Esophagus squamous epithelium (tissue), 5 donors: ENCODE measurements at regions not wholly inside any gene's neighbourhood (a gene's known extent, or its start where the extent isn't known, plus 50 kb on each side); places are given as distances from the start of the nearest gene placed in this dataset.

Experiments used
- DNase-seq: peaks from one replicate; lab custom pipeline; 2025; lab: John Stamatoyannopoulos, UW
- H3K27ac ChIP-seq, 4 donors: fragments of 200-600 bp; sonication (generic); one replicate each; pipeline ENCODE4 v1.5.1; 2016 to 2019; ENCODE audit warnings: mild to moderate bottlenecking in 1 of 4
- H3K27me3 ChIP-seq, 4 donors: fragments of 200-600 bp; sonication (generic); 1 replicate in 3 of 4; 2 replicates in 1 of 4; pipeline versions ENCODE4 v1.5.1 to v1.6.0; 2017 to 2021; ENCODE audit warnings: antibody characterized with exemption in 1 of 4
- H3K36me3 ChIP-seq, 3 donors: fragments of 200-600 bp; sonication (generic); one replicate each; pipeline ENCODE4 v1.5.1; 2016 to 2019
- H3K4me1 ChIP-seq, 3 donors: fragments of 200-600 bp; sonication (generic); one replicate each; pipeline ENCODE4 v1.5.1; 2017 to 2019
- H3K4me3 ChIP-seq, 4 donors: fragments of 200-600 bp; sonication (generic); 1 replicate in 3 of 4; 2 replicates in 1 of 4; pipeline ENCODE4 v1.5.1; 2016 to 2019; ENCODE audit warnings: mild to moderate bottlenecking in 2 of 4, moderate library complexity in 1 of 4
- H3K9me3 ChIP-seq, 3 donors: fragments of 200-600 bp; sonication (generic); one replicate each; pipeline ENCODE4 v1.5.1; 2016 to 2019
- CTCF ChIP-seq, 6 experiments: fragments of 450-650 bp in 4 of 6; fragments of 200-600 bp in 2 of 6; sonication (generic) in 2 of 6; IDR thresholded peaks; one replicate each; pipeline ENCODE4 v1.5.1; 2016 to 2019; ENCODE audit warnings: antibody characterized with exemption in 6 of 6, mild to moderate bottlenecking in 4 of 6, moderate library complexity in 4 of 6
- POLR2A ChIP-seq, 4 donors: fragments of 450-650 bp; IDR thresholded peaks; one replicate each; pipeline ENCODE4 v1.6.1; 2017; ENCODE audit warnings: antibody characterized with exemption in 4 of 4, mild to moderate bottlenecking in 4 of 4, moderate library complexity in 3 of 4
- WGBS, 2 donors: methylation state at CpG; one replicate each; pipeline ENCODE4 v1.1.5; 2018; 5-methylcytosine and 5-hydroxymethylcytosine counted together
- intact Hi-C: fragments of 100-400 bp; cut with DNase I; formaldehyde crosslinking; loops from one replicate; pipeline ENCODE4 v1.15.0; 2022
- donor health status: DM: yes; HTN: yes; CAD: no.

DNA sequence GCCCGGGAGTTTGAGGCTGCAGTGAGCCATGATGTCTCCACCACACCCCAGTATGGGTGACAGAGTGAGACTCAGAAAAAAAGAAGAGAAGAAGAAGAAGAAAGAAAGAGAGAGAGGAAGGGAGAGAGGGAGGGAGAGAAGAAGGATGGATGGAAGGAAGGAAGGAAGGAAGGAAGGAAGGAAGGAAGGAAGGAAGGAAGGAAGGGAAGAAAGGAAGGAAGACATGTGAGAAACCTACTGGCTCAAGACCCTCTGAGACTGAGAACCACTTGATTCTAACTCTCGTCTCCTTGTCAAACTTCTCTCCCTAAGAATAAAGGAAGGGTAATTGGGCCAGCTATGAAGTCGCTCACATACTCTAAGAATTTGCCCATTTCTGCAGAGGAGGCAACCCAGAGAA is 148.1 kb upstream of the UBE2E1 start:
- Histone ChIP-seq H3K36me3 (no peaks in the 10 kb centered on the region), H3K4me1 (peaks cover 0 to 14% (median 6%) of the 10 kb centered on the region in 3 donors), H3K4me3 (no peak overlapping the region), H3K27me3 (no peaks in the 10 kb centered on the region), H3K9me3 (peaks cover 0 to 6% (median 5%) of the 10 kb centered on the region in 3 donors), H3K27ac (no peak overlapping the region)
- WGBS, 2 donors, result 81 to 83% methylated on average over 3 of the region's 3 CpGs
- intact Hi-C loops, result no loop called here
- DNase-seq, result no peak
- no peak for TF ChIP-seq POLR2A (IDR thresholded peaks at IDR 0.05)
- TF ChIP-seq CTCF (IDR thresholded peaks at IDR 0.05), result no peak

- Histone ChIP-seq H3K4me3 (no peak overlapping the region), H3K9me3 (peaks cover 0 to 6% (median 5%) of the 10 kb centered on the region in 3 donors), H3K27ac (no peak overlapping the region), H3K36me3 (no peaks in the 10 kb centered on the region), H3K4me1 (peaks cover 0 to 29% (median 6%) of the 10 kb centered on the region in 3 donors), H3K27me3 (no peaks in the 10 kb centered on the region)
- TF ChIP-seq POLR2A (IDR thresholded peaks at IDR 0.05) (no peak), CTCF (IDR thresholded peaks at IDR 0.05) (no peak)
- no peak for DNase-seq
- WGBS, 2 donors, result 41 to 67% methylated on average over 8 of the region's 8 CpGs
- intact Hi-C loops, result no loop called here
These were observed 146.5 kb upstream of the UBE2E1 start for GRCh38 chr3:23659274-23659673.

DNA sequence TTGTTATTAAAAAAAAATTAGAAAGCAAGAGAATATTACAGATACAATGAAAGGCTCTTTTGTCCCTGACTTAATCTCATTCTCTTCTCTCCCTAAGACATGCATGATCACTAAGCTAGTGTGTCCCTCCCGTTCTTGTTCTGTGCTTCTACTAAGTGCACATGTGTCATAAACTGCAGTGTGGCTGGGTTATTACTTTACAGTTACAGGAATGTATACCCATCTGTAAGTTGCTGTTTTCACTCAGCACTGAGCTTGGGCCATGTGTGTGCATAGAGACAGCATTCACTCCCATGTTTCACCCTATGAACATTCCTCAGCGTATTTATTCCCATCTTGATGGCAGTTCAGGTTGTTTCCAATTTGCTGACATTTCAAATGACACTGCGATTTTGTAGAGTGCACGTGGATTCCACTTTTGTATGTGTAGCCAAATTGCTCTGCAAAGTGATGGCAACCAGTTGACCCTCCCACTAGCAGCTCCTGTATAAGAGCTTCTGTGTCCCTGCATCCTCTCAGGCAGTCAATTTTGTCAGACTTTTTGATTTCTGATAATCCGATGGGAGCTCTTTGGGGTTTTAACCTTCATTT is 145.8 kb upstream of the UBE2E1 start:
- H3K36me3 ChIP-seq, result no peaks in the 10 kb centered on the region
- no peaks in the 10 kb centered on the region for H3K27me3 ChIP-seq
- peaks cover 0 to 29% (median 6%) of the 10 kb centered on the region in 3 donors for H3K4me1 ChIP-seq
- 75 to 87% methylated on average over 5 of the region's 5 CpGs for WGBS, 2 donors
- DNase-seq, result no peak
- TF ChIP-seq CTCF (IDR thresholded peaks at IDR 0.05) (no peak), POLR2A (IDR thresholded peaks at IDR 0.05) (no peak)
- H3K9me3 ChIP-seq, result peaks cover 0 to 6% (median 5%) of the 10 kb centered on the region in 3 donors
- intact Hi-C loops, result no loop called here
- H3K27ac ChIP-seq, result no peak overlapping the region
- no peak overlapping the region for H3K4me3 ChIP-seq

DNA sequence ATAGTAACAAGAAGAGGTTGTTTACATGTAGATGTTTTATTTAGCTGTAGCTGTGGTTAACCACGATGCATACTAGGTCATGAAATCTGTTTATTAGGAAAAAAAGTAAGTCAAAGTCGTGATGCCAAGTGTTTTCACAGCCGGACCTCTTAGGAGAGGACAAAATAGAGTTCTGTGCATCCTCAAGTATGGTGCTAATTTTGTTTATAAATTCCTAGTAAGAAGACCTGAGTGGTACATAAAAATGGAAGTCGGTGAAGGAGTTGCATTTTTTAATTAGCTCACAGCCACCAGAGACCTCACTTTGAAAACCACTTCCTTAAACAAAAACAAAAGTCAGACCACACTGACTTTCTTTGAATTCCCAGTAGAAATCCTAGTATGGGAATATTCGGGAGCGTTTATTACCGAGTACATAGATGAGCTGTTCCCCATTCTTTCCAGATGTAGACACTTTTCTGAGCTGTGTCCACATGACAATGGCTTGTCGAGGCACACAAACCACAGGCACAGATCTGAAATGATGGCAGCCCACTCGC is 143.6 kb upstream of the UBE2E1 start:
- no peak for DNase-seq
- Histone ChIP-seq H3K4me3 (no peak overlapping the region), H3K27me3 (no peaks in the 10 kb centered on the region), H3K9me3 (no peaks in the 10 kb centered on the region), H3K36me3 (no peaks in the 10 kb centered on the region), H3K4me1 (peaks cover 0 to 21% (median 0%) of the 10 kb centered on the region in 3 donors), H3K27ac (no peak overlapping the region)
- TF ChIP-seq CTCF (IDR thresholded peaks at IDR 0.05) (no peak), POLR2A (IDR thresholded peaks at IDR 0.05) (no peak)
- WGBS, 2 donors, result 70 to 78% methylated on average over 9 of the region's 9 CpGs
- intact Hi-C loops, result no loop called here

GRCh38 chr3:23663246-23663645 is 142.5 kb upstream of the UBE2E1 start:
- Histone ChIP-seq H3K27me3 (no peaks in the 10 kb centered on the region), H3K36me3 (no peaks in the 10 kb centered on the region), H3K4me3 (no peak overlapping the region), H3K27ac (no peak overlapping the region), H3K9me3 (no peaks in the 10 kb centered on the region), H3K4me1 (peaks cover 0 to 16% (median 2%) of the 10 kb centered on the region in 3 donors)
- whole genome bisulfite sequencing, 2 donors, result 60 to 76% methylated on average over 3 of the region's 3 CpGs
- no peak for DNase-seq
- TF ChIP-seq POLR2A (IDR thresholded peaks at IDR 0.05) (no peak), CTCF (IDR thresholded peaks at IDR 0.05) (no peak)
- intact Hi-C loops, result no loop called here
